DOHH2 (cell line): ENCODE measurements at regions not wholly inside any gene's neighbourhood (a gene's known extent, or its start where the extent isn't known, plus 50 kb on each side); places are given as distances from the start of the nearest gene placed in this dataset.

ENCODE experiments used
- H3F3A ChIP-seq: fragments of 200-600 bp; sonication (generic), shearing (Covaris generic); 2 replicates; pipeline ENCODE4 v1.6.0; 2016; ENCODE audit warnings: antibody characterized with exemption, mild to moderate bottlenecking; ENCODE audit not compliant: control insufficient read depth, insufficient read depth
- H3K27ac ChIP-seq: fragments of 200-600 bp; sonication (generic); 2 replicates; pipeline ENCODE4 v1.5.1; 2014; ENCODE audit warnings: low read depth, mild to moderate bottlenecking, low read length, moderate library complexity
- H3K27me3 ChIP-seq: fragments of 200-600 bp; sonication (generic); 2 replicates; pipeline ENCODE4 v1.6.1; 2014; ENCODE audit warnings: mild to moderate bottlenecking, low read length, mixed read lengths; ENCODE audit not compliant: control insufficient read depth
- H3K36me3 ChIP-seq: fragments of 200-600 bp; sonication (generic); 2 replicates; pipeline ENCODE4 v1.6.1; 2014; ENCODE audit warnings: mild to moderate bottlenecking, low read length, moderate library complexity, mixed read lengths; ENCODE audit not compliant: control insufficient read depth
- H3K4me1 ChIP-seq: fragments of 200-600 bp; sonication (generic); 2 replicates; pipeline ENCODE4 v1.6.1; 2014; ENCODE audit warnings: mild to moderate bottlenecking, low read length, mixed read lengths; ENCODE audit not compliant: control insufficient read depth
- H3K4me2 ChIP-seq: fragments of 200-600 bp; sonication (generic); 2 replicates; pipeline ENCODE4 v1.6.0; 2014; ENCODE audit warnings: mild to moderate bottlenecking, low read length, moderate library complexity
- H3K4me3 ChIP-seq: fragments of 200-600 bp; sonication (generic); 2 replicates; pipeline ENCODE4 v1.5.1; 2014; ENCODE audit warnings: mild to moderate bottlenecking, low read length, mixed read lengths
- H3K79me2 ChIP-seq: fragments of 200-600 bp; sonication (generic); 2 replicates; pipeline ENCODE4 v1.6.1; 2014; ENCODE audit warnings: mild to moderate bottlenecking, low read length, mixed read lengths; ENCODE audit not compliant: control insufficient read depth
- H3K9me2 ChIP-seq: fragments of 200-600 bp; sonication (generic); replicated peaks from 2 replicates; pipeline ENCODE4 v1.6.1; 2014; ENCODE audit warnings: mild to moderate bottlenecking, low read length, mixed read lengths; ENCODE audit not compliant: control insufficient read depth
- H3K9me3 ChIP-seq: fragments of 200-600 bp; sonication (generic); 2 replicates; pipeline ENCODE4 v1.6.1; 2014; ENCODE audit warnings: antibody characterized with exemption, low read length, mixed read lengths; ENCODE audit not compliant: control insufficient read depth, insufficient read depth
- H4K20me1 ChIP-seq: fragments of 200-600 bp; sonication (generic); 2 replicates; pipeline ENCODE4 v1.6.0; 2014; ENCODE audit warnings: low read depth, mild to moderate bottlenecking, antibody characterized with exemption, low read length, moderate library complexity; ENCODE audit not compliant: control insufficient read depth, insufficient read depth
- CTCF ChIP-seq: fragments of 200-600 bp; sonication (generic); IDR thresholded peaks from one replicate; pipeline ENCODE4 v1.5.1; 2014; ENCODE audit warnings: antibody characterized with exemption, mild to moderate bottlenecking, low read depth, low read length; ENCODE audit not compliant: poor library complexity, severe bottlenecking
- EZH2phosphoT487 ChIP-seq: fragments of 200-600 bp; sonication (generic); IDR thresholded peaks from 2 replicates; pipeline ENCODE4 v1.6.1; 2017; ENCODE audit warnings: borderline replicate concordance, mild to moderate bottlenecking, antibody characterized with exemption, low read length, moderate library complexity, mixed read lengths

GRCh38 chr2:67970542-67970941 is 92.3 kb downstream of the C1D start:
- no peak for TF ChIP-seq EZH2phosphoT487
- no peak for TF ChIP-seq CTCF
- no peak overlapping the region for H3K4me3 ChIP-seq
- H3K9me2 ChIP-seq = no peaks in the 10 kb centered on the region
- peaks cover 11% of the 10 kb centered on the region for H3K27me3 ChIP-seq
- no peak overlapping the region for H3K4me2 ChIP-seq
- H3K79me2 ChIP-seq = no peaks in the 10 kb centered on the region
- no peaks in the 10 kb centered on the region for H3K4me1 ChIP-seq
- H4K20me1 ChIP-seq = no peaks in the 10 kb centered on the region
- H3K36me3 ChIP-seq = no peaks in the 10 kb centered on the region
- no peaks in the 10 kb centered on the region for H3F3A ChIP-seq
- no peaks in the 10 kb centered on the region for H3K9me3 ChIP-seq
- H3K27ac ChIP-seq = no peak overlapping the region

GRCh38 chr2:67974559-67975430 is 88.0 kb downstream of the C1D start:
- Histone ChIP-seq H3K4me2 (no peak overlapping the region), H3K4me3 (no peak overlapping the region), H3K4me1 (no peaks in the 10 kb centered on the region), H3K9me2 (no peaks in the 10 kb centered on the region), H3K79me2 (no peaks in the 10 kb centered on the region), H3K27ac (no peak overlapping the region), H3F3A (no peaks in the 10 kb centered on the region), H3K9me3 (no peaks in the 10 kb centered on the region), H4K20me1 (no peaks in the 10 kb centered on the region), H3K36me3 (no peaks in the 10 kb centered on the region), H3K27me3 (peaks cover 5% of the 10 kb centered on the region; the same call in 1 of the 2 replicates)
- TF ChIP-seq CTCF = no peak
- TF ChIP-seq EZH2phosphoT487 = no peak

- Histone ChIP-seq H3K27ac (no peak overlapping the region), H3K9me2 (no peaks in the 10 kb centered on the region)
Measured at GRCh38 chr2:67977464-67977863, 85.3 kb downstream of the C1D start.

More at GRCh38 chr2:67977464-67977863, 85.3 kb downstream of the C1D start:
- no peak overlapping the region for H3K4me3 ChIP-seq
- no peaks in the 10 kb centered on the region for H3K79me2 ChIP-seq
- peaks cover 5% of the 10 kb centered on the region; the same call in 1 of the 2 replicates for H3K27me3 ChIP-seq
- no peak overlapping the region for H3K4me2 ChIP-seq
- H3K4me1 ChIP-seq = no peaks in the 10 kb centered on the region
- no peaks in the 10 kb centered on the region for H3F3A ChIP-seq
- no peaks in the 10 kb centered on the region for H3K36me3 ChIP-seq
- no peaks in the 10 kb centered on the region for H3K9me3 ChIP-seq
- no peak for TF ChIP-seq CTCF
- no peak for TF ChIP-seq EZH2phosphoT487
- H4K20me1 ChIP-seq = no peaks in the 10 kb centered on the region
